Thyroid gland (tissue), 4 donors: ENCODE measurements at regions not wholly inside any gene's neighbourhood (a gene's known extent, or its start where the extent isn't known, plus 50 kb on each side); places are given as distances from the start of the nearest gene placed in this dataset.

Experiments used
- DNase-seq, 2 donors: peaks; one replicate each; pipeline ENCODE4 v3.0.0-alpha.2; 2019
- H3K27ac ChIP-seq, 3 donors: fragments of 200-600 bp; sonication (generic); 1 replicate in 2 of 3; 2 replicates in 1 of 3; pipeline ENCODE4 v1.5.1; 2016 to 2019; ENCODE audit warnings: mild to moderate bottlenecking in 1 of 3, moderate library complexity in 1 of 3
- H3K27me3 ChIP-seq: fragments of 200-600 bp; sonication (generic); one replicate; pipeline ENCODE4 v1.5.1; 2019
- H3K36me3 ChIP-seq, 2 donors: fragments of 200-600 bp; sonication (generic); one replicate each; pipeline ENCODE4 v1.5.1; 2016 to 2019
- H3K4me1 ChIP-seq, 2 donors: fragments of 200-600 bp; sonication (generic); one replicate each; pipeline ENCODE4 v1.5.1; 2017 to 2019
- H3K4me3 ChIP-seq, 3 donors: fragments of 200-600 bp; sonication (generic); replicated peaks in 1 of 3; 1 replicate in 2 of 3; 2 replicates in 1 of 3; pipeline ENCODE4 v1.5.1; 2016; ENCODE audit warnings: mild to moderate bottlenecking in 1 of 3
- H3K9me3 ChIP-seq: fragments of 200-600 bp; sonication (generic); one replicate; pipeline ENCODE4 v1.5.1; 2017
- POLR2A ChIP-seq, 2 donors: fragments of 450-650 bp; IDR thresholded peaks; one replicate each; pipeline ENCODE4 v1.6.1; 2017; ENCODE audit warnings: antibody characterized with exemption in 2 of 2, mild to moderate bottlenecking in 2 of 2, moderate library complexity in 1 of 2
- WGBS, 2 donors: methylation state at CpG; one replicate each; pipeline ENCODE4 v1.1.5; 2017; 5-methylcytosine and 5-hydroxymethylcytosine counted together
- intact Hi-C: fragments of 100-400 bp; cut with DNase I; formaldehyde crosslinking; loops from one replicate; pipeline ENCODE4 v1.15.1; 2023
- TF ChIP-seq, protein P1 (sequence below), 6 experiments: fragments of 200-600 bp in 3 of 6; fragments of 450-650 bp in 3 of 6; sonication (generic) in 3 of 6; IDR thresholded peaks; one replicate each; pipeline ENCODE4 v1.5.1; 2016 to 2019; ENCODE audit warnings: antibody characterized with exemption in 6 of 6, mild to moderate bottlenecking in 2 of 6, inconsistent platforms in 1 of 6, moderate library complexity in 1 of 6

DNA sequence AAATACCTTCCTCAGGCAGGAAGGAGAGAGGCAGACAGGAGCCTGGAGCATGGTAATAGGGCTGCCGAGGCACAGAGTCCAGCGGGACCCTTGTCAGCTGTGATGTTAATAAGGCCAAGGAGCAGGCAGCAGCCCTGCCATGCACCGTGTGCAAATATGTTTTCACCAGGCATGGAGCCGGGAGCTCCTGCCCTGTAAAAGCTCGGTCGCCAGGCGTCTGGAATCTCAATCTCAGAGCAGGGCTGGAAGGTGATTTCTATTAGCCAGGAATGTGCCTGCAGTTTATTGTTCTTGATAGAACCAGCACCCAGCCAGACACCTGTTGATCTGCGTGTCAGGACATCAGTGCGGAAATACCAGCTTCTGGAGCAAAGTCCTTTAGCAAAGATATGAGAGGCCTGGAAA lies 469.8 kb downstream of the GLRX3 start:
- Histone ChIP-seq H3K4me1 (no peaks in the 10 kb centered on the region), H3K27ac (no peak overlapping the region), H3K36me3 (no peaks in the 10 kb centered on the region), H3K27me3 (no peaks in the 10 kb centered on the region), H3K4me3 (no peak overlapping the region), H3K9me3 (no peaks in the 10 kb centered on the region)
- no peak for DNase-seq
- TF ChIP-seq, protein P1, sequence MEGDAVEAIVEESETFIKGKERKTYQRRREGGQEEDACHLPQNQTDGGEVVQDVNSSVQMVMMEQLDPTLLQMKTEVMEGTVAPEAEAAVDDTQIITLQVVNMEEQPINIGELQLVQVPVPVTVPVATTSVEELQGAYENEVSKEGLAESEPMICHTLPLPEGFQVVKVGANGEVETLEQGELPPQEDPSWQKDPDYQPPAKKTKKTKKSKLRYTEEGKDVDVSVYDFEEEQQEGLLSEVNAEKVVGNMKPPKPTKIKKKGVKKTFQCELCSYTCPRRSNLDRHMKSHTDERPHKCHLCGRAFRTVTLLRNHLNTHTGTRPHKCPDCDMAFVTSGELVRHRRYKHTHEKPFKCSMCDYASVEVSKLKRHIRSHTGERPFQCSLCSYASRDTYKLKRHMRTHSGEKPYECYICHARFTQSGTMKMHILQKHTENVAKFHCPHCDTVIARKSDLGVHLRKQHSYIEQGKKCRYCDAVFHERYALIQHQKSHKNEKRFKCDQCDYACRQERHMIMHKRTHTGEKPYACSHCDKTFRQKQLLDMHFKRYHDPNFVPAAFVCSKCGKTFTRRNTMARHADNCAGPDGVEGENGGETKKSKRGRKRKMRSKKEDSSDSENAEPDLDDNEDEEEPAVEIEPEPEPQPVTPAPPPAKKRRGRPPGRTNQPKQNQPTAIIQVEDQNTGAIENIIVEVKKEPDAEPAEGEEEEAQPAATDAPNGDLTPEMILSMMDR (IDR thresholded peaks at IDR 0.05), result no peak
- TF ChIP-seq POLR2A (IDR thresholded peaks at IDR 0.05), result no peak
- intact Hi-C loops, result no loop called here
- 42 to 60% methylated on average over 8 to 9 of the region's 9 CpGs for WGBS, 2 donors

DNA sequence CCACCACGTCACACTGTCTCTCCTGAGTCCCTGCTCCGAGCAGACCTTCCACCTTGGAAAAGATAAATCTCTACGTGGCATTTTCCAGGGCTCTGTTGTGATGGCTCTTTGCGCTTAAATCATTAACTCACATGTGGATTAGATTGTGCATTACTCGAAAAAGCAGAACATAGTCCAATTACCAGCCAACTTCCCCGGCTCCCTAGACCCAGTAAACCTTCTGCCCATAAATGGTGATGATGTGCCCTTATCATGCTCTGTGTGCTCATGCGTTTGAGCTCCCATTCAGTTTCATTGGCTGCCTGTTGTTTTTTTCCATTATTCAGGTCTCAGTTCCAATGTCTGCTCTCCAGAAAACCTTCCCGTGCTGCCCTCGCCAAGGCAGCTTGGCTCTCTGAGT lies 471.2 kb downstream of the GLRX3 start:
- H3K9me3 ChIP-seq, result no peaks in the 10 kb centered on the region
- H3K27ac ChIP-seq, result no peak overlapping the region
- intact Hi-C loops, result no loop called here
- WGBS, 2 donors, result 91 to 96% methylated on average over 9 of the region's 9 CpGs
- H3K36me3 ChIP-seq, result no peaks in the 10 kb centered on the region
- H3K27me3 ChIP-seq, result no peaks in the 10 kb centered on the region
- no peak overlapping the region for H3K4me3 ChIP-seq
- TF ChIP-seq, protein P1 (IDR thresholded peaks at IDR 0.05), result no peak
- no peak for TF ChIP-seq POLR2A (IDR thresholded peaks at IDR 0.05)
- no peaks in the 10 kb centered on the region for H3K4me1 ChIP-seq
- DNase-seq, result no peak

DNA sequence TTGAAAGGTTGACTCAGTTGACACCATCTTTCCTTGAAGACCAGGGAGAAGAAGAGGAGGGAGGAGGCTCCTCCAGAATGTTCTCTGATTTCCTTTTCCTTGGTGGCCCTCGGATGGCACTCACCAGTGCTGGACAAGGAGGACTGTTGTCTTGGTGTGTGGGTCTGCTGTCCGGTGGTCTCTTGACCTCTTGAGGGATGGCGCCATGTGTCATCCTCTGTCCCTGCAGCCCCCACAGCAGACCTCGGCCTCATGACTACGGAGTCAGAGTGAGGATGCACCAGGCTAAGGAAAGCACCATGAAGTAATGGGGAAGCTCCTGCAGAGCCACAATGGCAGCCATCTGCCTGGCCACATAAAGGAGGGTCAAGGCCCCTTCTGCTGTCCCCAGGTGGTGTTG lies 475.0 kb downstream of the GLRX3 start:
- no peak overlapping the region for H3K4me3 ChIP-seq
- no peak for DNase-seq

DNA sequence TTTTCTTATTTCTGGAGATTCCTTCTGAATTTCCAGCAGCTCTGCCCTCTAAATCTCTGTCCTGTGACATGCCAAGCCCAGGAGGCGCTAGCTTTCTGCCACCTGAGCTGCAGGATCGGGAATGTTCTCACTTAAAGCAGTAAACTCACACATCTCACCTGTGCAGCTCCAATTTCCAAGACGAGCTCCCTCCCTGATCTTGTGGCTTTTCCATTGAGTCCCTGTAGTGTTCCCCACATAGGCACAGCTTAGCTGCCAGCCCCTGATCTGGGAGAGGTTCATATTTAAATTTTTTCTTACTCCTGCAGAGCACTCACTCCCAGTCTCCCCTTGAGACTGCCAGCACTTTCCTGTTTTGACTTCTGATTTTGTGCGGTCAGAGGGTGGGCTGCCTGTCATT lies 479.3 kb downstream of the GLRX3 start:
- H3K4me1 ChIP-seq, result no peaks in the 10 kb centered on the region
- intact Hi-C loops, result no loop called here
- WGBS, 2 donors, result 7 to 8% methylated on average over 4 of the region's 4 CpGs
- DNase-seq, result no peak
- H3K27me3 ChIP-seq, result no peaks in the 10 kb centered on the region
- no peaks in the 10 kb centered on the region for H3K9me3 ChIP-seq
- no peaks in the 10 kb centered on the region for H3K36me3 ChIP-seq
- H3K4me3 ChIP-seq, result no peak overlapping the region
- no peak overlapping the region for H3K27ac ChIP-seq
- TF ChIP-seq POLR2A (IDR thresholded peaks at IDR 0.05), result no peak
- TF ChIP-seq, protein P1 (IDR thresholded peaks at IDR 0.05), result no peak

More for the DNA sequence above, 475.0 kb downstream of the GLRX3 start:
- TF ChIP-seq, protein P1 (IDR thresholded peaks at IDR 0.05), result no peak
- TF ChIP-seq POLR2A (IDR thresholded peaks at IDR 0.05), result no peak
- WGBS, 2 donors, result 92 to 94% methylated on average over 5 of the region's 5 CpGs
- intact Hi-C loops, result no loop called here
- Histone ChIP-seq H3K9me3 (no peaks in the 10 kb centered on the region), H3K27ac (no peak overlapping the region), H3K4me1 (no peaks in the 10 kb centered on the region), H3K36me3 (no peaks in the 10 kb centered on the region), H3K27me3 (no peaks in the 10 kb centered on the region)

DNA sequence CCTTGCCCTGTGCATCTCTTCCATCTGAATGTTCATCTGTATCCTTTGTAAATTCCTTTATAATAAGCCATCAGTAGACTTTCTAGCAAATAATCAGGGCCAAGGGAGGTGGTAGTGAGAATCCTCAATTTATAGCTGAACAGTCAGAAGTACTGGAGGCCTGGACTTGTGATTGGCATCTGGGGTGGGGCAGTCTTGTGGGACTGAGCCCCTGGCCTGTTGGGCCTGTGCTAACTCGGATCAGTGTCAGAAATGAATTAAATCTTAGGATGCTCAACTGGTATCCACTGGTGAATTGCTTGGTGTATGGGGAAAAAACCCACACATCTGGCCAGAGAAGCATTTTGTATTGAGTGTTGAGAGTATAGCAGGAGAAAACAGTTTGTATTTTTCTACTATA lies 481.8 kb downstream of the GLRX3 start:
- Histone ChIP-seq H3K27me3 (no peaks in the 10 kb centered on the region), H3K4me1 (no peaks in the 10 kb centered on the region), H3K4me3 (no peak overlapping the region), H3K27ac (no peak overlapping the region), H3K36me3 (no peaks in the 10 kb centered on the region), H3K9me3 (no peaks in the 10 kb centered on the region)
- DNase-seq, result no peak
- TF ChIP-seq, protein P1 (IDR thresholded peaks at IDR 0.05), result no peak
- no peak for TF ChIP-seq POLR2A (IDR thresholded peaks at IDR 0.05)
- intact Hi-C loops, result no loop called here
- WGBS, 2 donors, result 77 to 80% methylated on average over 1 of the region's 1 CpG
